ENCODE measurements at regions not wholly inside any gene's neighbourhood (a gene's known extent, or its start where the extent isn't known, plus 50 kb on each side); places are given as distances from the start of the nearest gene placed in this dataset.

GRCh38 chr2:226295681-226296080 is 503.9 kb downstream of the IRS1 start:
- Histone ChIP-seq H3K27ac (ENCODE audit: extremely low read length, insufficient read depth, low read length) (no peak overlapping the region), H3K79me2 (ENCODE audit: insufficient read depth, low read length) (no peaks in the 10 kb centered on the region), H4K20me1 (ENCODE audit: insufficient read depth, low read length) (no peaks in the 10 kb centered on the region), H3K4me2 (ENCODE audit: low read depth, low read length) (no peak overlapping the region), H3K4me3 (replicated peaks in 1 of 3; ENCODE audit: insufficient read depth in 1 of 3, low read depth in 2 of 3, low read length in 3 of 3) (no peak overlapping the region), H2AFZ (ENCODE audit: low read length) (no peak overlapping the region), H3K36me3 (replicated peaks in 1 of 2; ENCODE audit: control insufficient read depth in 1 of 2, insufficient read depth in 2 of 2, low read length in 2 of 2) (no peaks in the 10 kb centered on the region), H3K27me3 (ENCODE audit: control insufficient read depth in 1 of 2, insufficient read depth in 2 of 2, low read length in 2 of 2) (no peaks in the 10 kb centered on the region), H3K4me1 (ENCODE audit: insufficient read depth, low read length) (no peaks in the 10 kb centered on the region), H3K9me3 (ENCODE audit: low read length) (peaks cover 8% of the 10 kb centered on the region), H3K9ac (ENCODE audit: insufficient read depth, low read depth, low read length) (no peak overlapping the region)
- TF ChIP-seq HOXD1 (CRISPR knock-in tag; IDR thresholded peaks at IDR 0.05): no peak
- no peak for TF ChIP-seq SMARCE1 (IDR thresholded peaks at IDR 0.05; ENCODE audit: borderline replicate concordance)
- no peak for TF ChIP-seq KDM1A (CRISPR knock-in tag; IDR thresholded peaks at IDR 0.05)
- no peak for TF ChIP-seq SETDB1 (CRISPR knock-in tag; IDR thresholded peaks at IDR 0.05; ENCODE audit: borderline replicate concordance)
- TF ChIP-seq ZXDC (CRISPR knock-in tag; IDR thresholded peaks at IDR 0.05): no peak
- TF ChIP-seq ZNF441 (CRISPR knock-in tag; IDR thresholded peaks at IDR 0.05; ENCODE audit: borderline replicate concordance): no peak
- TF ChIP-seq ZNF180 (CRISPR knock-in tag; IDR thresholded peaks at IDR 0.05; ENCODE audit: borderline replicate concordance, low read depth): no peak
- no peak for TF ChIP-seq REL (CRISPR knock-in tag; conservative IDR thresholded peaks at IDR 0.05)
- no peak for TF ChIP-seq JUN (CRISPR knock-in tag; IDR thresholded peaks at IDR 0.05)
- TF ChIP-seq IRX3 (CRISPR knock-in tag; IDR thresholded peaks at IDR 0.05; ENCODE audit: borderline replicate concordance, low read depth): no peak
- no peak for TF ChIP-seq LBX2 (CRISPR knock-in tag; IDR thresholded peaks at IDR 0.05; ENCODE audit: borderline replicate concordance)
- TF ChIP-seq ZNF160 (CRISPR knock-in tag; IDR thresholded peaks at IDR 0.05): no peak
- TF ChIP-seq ZNF646 (CRISPR knock-in tag; IDR thresholded peaks at IDR 0.05): no peak
- TF ChIP-seq ZMAT3 (CRISPR knock-in tag; conservative IDR thresholded peaks at IDR 0.05): no peak
- no peak for TF ChIP-seq ZFAT (CRISPR knock-in tag; conservative IDR thresholded peaks at IDR 0.05)
- ChIA-PET POLR2A (no interaction called here), CTCF (ENCODE audit: low intra/inter-chr PET ratio, low total read pairs) (no interaction called here)
- ATAC-seq (no peak), FAIRE-seq (no peak), DNase-seq (ENCODE audit: low spot score) (no peak)
- BruUV-seq (replicated peaks): no TSS peak
- 59% methylated on average over 3 of the region's 3 CpGs for WGBS (ENCODE audit: low lambda C conversion rate)
- intact Hi-C loops (cut with micrococcal nuclease; ENCODE audit: unreplicated experiment) (no loop called here), in situ Hi-C loops (cut with HindIII; ENCODE audit: extremely low pct_ligation_motif_present, low pct_unique_long_range_greater_than_20kb) (no loop called here)
